HEK293 (cell line): ENCODE measurements at regions not wholly inside any gene's neighbourhood (a gene's known extent, or its start where the extent isn't known, plus 50 kb on each side); places are given as distances from the start of the nearest gene placed in this dataset.

Source experiments
- CTCF ChIA-PET: fragments of 350-600 bp; formaldehyde crosslinking; extraction: SDS; loops from one replicate; lab custom pipeline; 2021; ENCODE audit warnings: antibody characterized with exemption; lab: Yijun Ruan, JAX
- POLR2A ChIA-PET: fragments of 300-600 bp; formaldehyde crosslinking; extraction: SDS; loops from one replicate; lab custom pipeline; 2020; ENCODE audit warnings: antibody characterized with exemption, inconsistent platforms; lab: Yijun Ruan, JAX
- H3K27ac ChIP-seq: fragments of 200-500 bp; sonication (Bioruptor generic); 2 replicates; pipeline ENCODE4 v1.5.1; 2014; ENCODE audit warnings: low read depth, low read length, control low read depth, inconsistent platforms; ENCODE audit errors: extremely low read depth
- H3K36me3 ChIP-seq, 2 experiments: fragments of 200-500 bp in 1 of 2; sonication (Bioruptor generic) in 1 of 2; 1 replicate in 1 of 2; 2 replicates in 1 of 2; pipeline ENCODE4 v1.5.1; 2014 to 2017; ENCODE audit warnings: inconsistent platforms in 2 of 2, low read length in 2 of 2; ENCODE audit not compliant: control insufficient read depth in 2 of 2, insufficient read depth in 1 of 2
- H3K4me1 ChIP-seq: fragments of 200-500 bp; sonication (Bioruptor generic); 2 replicates; pipeline ENCODE4 v1.5.1; 2014; ENCODE audit warnings: mild to moderate bottlenecking, low read length, inconsistent platforms; ENCODE audit not compliant: control insufficient read depth, insufficient read depth
- H3K4me3 ChIP-seq: 2 replicates; pipeline ENCODE4 v1.5.1; 2011; ENCODE audit warnings: low read depth, mild to moderate bottlenecking, control low read depth, low read length, moderate library complexity
- H3K9me3 ChIP-seq: fragments of 200-500 bp; sonication (Bioruptor generic); 2 replicates; pipeline ENCODE4 v1.5.1; 2014; ENCODE audit warnings: low read depth, low read length, inconsistent platforms; ENCODE audit not compliant: control insufficient read depth, insufficient read depth
- GLIS1 ChIP-seq: fragments of 450-650 bp; formaldehyde crosslinking; IDR thresholded peaks from 2 replicates; pipeline ENCODE4 v1.5.1; 2016; ENCODE audit warnings: missing biosample characterization, missing genetic modification characterization
- GLIS2 ChIP-seq: fragments of 450-650 bp; formaldehyde crosslinking; IDR thresholded peaks from 2 replicates; pipeline ENCODE4 v1.5.1; 2016; ENCODE audit warnings: missing biosample characterization, missing genetic modification characterization
- OSR2 ChIP-seq: fragments of 450-650 bp; formaldehyde crosslinking; IDR thresholded peaks from 2 replicates; pipeline ENCODE4 v1.5.1; 2016; ENCODE audit warnings: missing biosample characterization, missing genetic modification characterization
- PATZ1 ChIP-seq: fragments of 450-650 bp; formaldehyde crosslinking; IDR thresholded peaks from 2 replicates; pipeline ENCODE4 v1.5.1; 2016; ENCODE audit warnings: missing biosample characterization, missing genetic modification characterization
- PRDM4 ChIP-seq: fragments of 450-650 bp; formaldehyde crosslinking; IDR thresholded peaks from 2 replicates; pipeline ENCODE4 v1.5.1; 2017; ENCODE audit warnings: missing biosample characterization, missing genetic modification characterization
- ZBTB44 ChIP-seq: fragments of 450-650 bp; IDR thresholded peaks from 2 replicates; pipeline ENCODE4 v1.5.1; 2018; ENCODE audit warnings: missing biosample characterization, mild to moderate bottlenecking, missing genetic modification characterization
- ZBTB8A ChIP-seq: fragments of 450-650 bp; formaldehyde crosslinking; IDR thresholded peaks from 2 replicates; pipeline ENCODE4 v1.5.1; 2016; ENCODE audit warnings: missing biosample characterization, missing genetic modification characterization
- ZNF202 ChIP-seq: fragments of 450-650 bp; formaldehyde crosslinking; IDR thresholded peaks from 2 replicates; pipeline ENCODE4 v1.5.1; 2016; ENCODE audit warnings: missing biosample characterization, missing genetic modification characterization, borderline replicate concordance
- ZNF248 ChIP-seq: fragments of 450-650 bp; formaldehyde crosslinking; IDR thresholded peaks from 2 replicates; pipeline ENCODE4 v1.5.1; 2017; ENCODE audit warnings: missing biosample characterization, missing genetic modification characterization
- ZNF335 ChIP-seq: fragments of 450-650 bp; formaldehyde crosslinking; conservative IDR thresholded peaks from 2 replicates; pipeline ENCODE4 v1.5.1; 2016; ENCODE audit warnings: missing biosample characterization, missing genetic modification characterization
- ZNF398 ChIP-seq: fragments of 450-650 bp; formaldehyde crosslinking; IDR thresholded peaks from 2 replicates; pipeline ENCODE4 v1.5.1; 2017; ENCODE audit warnings: missing biosample characterization, missing genetic modification characterization
- ZNF555 ChIP-seq: fragments of 450-650 bp; formaldehyde crosslinking; conservative IDR thresholded peaks from 2 replicates; pipeline ENCODE4 v1.5.1; 2017; ENCODE audit warnings: missing biosample characterization, mild to moderate bottlenecking, missing genetic modification characterization, inconsistent platforms
- ZNF560 ChIP-seq: fragments of 450-650 bp; formaldehyde crosslinking; IDR thresholded peaks from 2 replicates; pipeline ENCODE4 v1.5.1; 2017; ENCODE audit warnings: missing biosample characterization, missing genetic modification characterization, borderline replicate concordance
- ZNF704 ChIP-seq: fragments of 450-650 bp; formaldehyde crosslinking; IDR thresholded peaks from 2 replicates; pipeline ENCODE4 v1.5.1; 2016; ENCODE audit warnings: missing biosample characterization, missing genetic modification characterization
- ZSCAN30 ChIP-seq: fragments of 450-650 bp; IDR thresholded peaks from 2 replicates; pipeline ENCODE4 v1.5.1; 2018; ENCODE audit warnings: missing biosample characterization, mild to moderate bottlenecking, missing genetic modification characterization, moderate library complexity

- TF ChIP-seq GLIS2 (peak; percentile 69), OSR2 (no peak), PATZ1 (tag by site-specific recombination) (peak; percentile 71), GLIS1 (tag by site-specific recombination) (peak; percentile 79), ZNF248 (tag by site-specific recombination) (no peak), ZNF398 (tag by site-specific recombination) (peak; percentile 87), ZBTB44 (tag by site-specific recombination) (no peak), ZNF202 (no peak), PRDM4 (tag by site-specific recombination) (no peak), ZNF704 (tag by site-specific recombination) (no peak), ZNF560 (tag by site-specific recombination) (no peak), ZBTB8A (peak; percentile 87), ZSCAN30 (tag by site-specific recombination) (no peak)
Observed at GRCh38 chr7:54932818-54933543, 85.8 kb upstream of the EGFR start (continued).

- no peaks in the 10 kb centered on the region for H3K9me3 ChIP-seq
- ChIA-PET POLR2A (no interaction called here), CTCF (no interaction called here)
- no peaks in the 10 kb centered on the region for H3K36me3 ChIP-seq
- peak overlapping the region; percentile 39 for H3K4me3 ChIP-seq
- no peaks in the 10 kb centered on the region for H3K4me1 ChIP-seq
- no peak for TF ChIP-seq ZNF555
- TF ChIP-seq ZNF335: 0 out of 2 replicates have a peak, but pooled peaks have one; percentile 3
- no peak overlapping the region for H3K27ac ChIP-seq
Observed at GRCh38 chr7:54933643-54934042, 85.2 kb upstream of the EGFR start.
